NK-92 treated with Interleukin-12 subunit alpha and Interleukin-12 subunit beta, amount 100 ng/mL, for 24 hours (cell line): ENCODE measurements at regions not wholly inside any gene's neighbourhood (a gene's known extent, or its start where the extent isn't known, plus 50 kb on each side); places are given as distances from the start of the nearest gene placed in this dataset.
"Not testable (repeated sequence)": the region's sequence is repeated elsewhere in the genome, so short reads cannot be mapped to it uniquely, and the experiment has no call there.

ENCODE experiments used
- DNase-seq: peaks from one replicate; lab custom pipeline; 2025; lab: John Stamatoyannopoulos, UW

- DNase-seq: no peak
Measured at GRCh38 chr2:39581866-39582265, 83.9 kb upstream of the TMEM178A start.

GRCh38 chr2:39583213-39583612 is 82.5 kb upstream of the TMEM178A start:
- no peak for DNase-seq

- no peak for DNase-seq
Measured at GRCh38 chr2:39583781-39584180, 81.9 kb upstream of the TMEM178A start.

- DNase-seq: no peak
Measured at GRCh38 chr2:39584283-39584965, 81.3 kb upstream of the TMEM178A start.

- DNase-seq: not testable (repeated sequence)
Measured at GRCh38 chr2:39585531-39585930, 80.2 kb upstream of the TMEM178A start.

- no peak for DNase-seq
Measured at GRCh38 chr2:39587168-39587567, 78.5 kb upstream of the TMEM178A start.

- no peak for DNase-seq
Measured at GRCh38 chr2:39587641-39588040, 78.1 kb upstream of the TMEM178A start.

- DNase-seq: no peak
Measured at GRCh38 chr2:39593439-39594393, 72.0 kb upstream of the TMEM178A start.

- no peak for DNase-seq
Measured at GRCh38 chr2:39595116-39595515, 70.6 kb upstream of the TMEM178A start.

GRCh38 chr2:39597314-39597713 is 68.4 kb upstream of the TMEM178A start:
- no peak for DNase-seq

GRCh38 chr2:39602616-39603015 is 63.1 kb upstream of the TMEM178A start:
- DNase-seq: no peak

- DNase-seq: no peak
Measured at GRCh38 chr2:39603436-39603835, 62.3 kb upstream of the TMEM178A start.

- no peak for DNase-seq
Measured at GRCh38 chr2:39604866-39605265, 60.9 kb upstream of the TMEM178A start.

GRCh38 chr2:39606585-39606984 is 59.1 kb upstream of the TMEM178A start:
- no peak for DNase-seq

- no peak for DNase-seq
Measured at GRCh38 chr2:39607538-39608262, 58.0 kb upstream of the TMEM178A start.

- no peak for DNase-seq
Measured at GRCh38 chr2:39608263-39608575, 57.5 kb upstream of the TMEM178A start.

- no peak for DNase-seq
Measured at GRCh38 chr2:39608686-39609441, 56.9 kb upstream of the TMEM178A start.

GRCh38 chr2:39609917-39610316 is 55.8 kb upstream of the TMEM178A start:
- no peak for DNase-seq

GRCh38 chr2:39615675-39616074 is 50.0 kb upstream of the TMEM178A start:
- DNase-seq: no peak
